AG04449 (cell line): ENCODE measurements at regions not wholly inside any gene's neighbourhood (a gene's known extent, or its start where the extent isn't known, plus 50 kb on each side); places are given as distances from the start of the nearest gene placed in this dataset.

Source experiments
- CTCF ChIA-PET: fragments of 350-600 bp; formaldehyde crosslinking; extraction: SDS; loops from one replicate; lab custom pipeline; 2021; ENCODE audit warnings: antibody characterized with exemption; lab: Yijun Ruan, JAX
- POLR2A ChIA-PET: fragments of 400-600, 350-600 bp; formaldehyde crosslinking; extraction: SDS; loops from one replicate; lab custom pipeline; 2020; ENCODE audit warnings: antibody characterized with exemption, inconsistent platforms; lab: Yijun Ruan, JAX
- DNase-seq: peaks from one replicate; pipeline ENCODE4 v3.0.0-alpha.2; 2010; ENCODE audit warnings: low read depth, low spot score
- H3K4me3 ChIP-seq: 2 replicates; pipeline ENCODE4 v1.5.1; 2011; ENCODE audit warnings: low read depth, mild to moderate bottlenecking, control low read depth, low read length
- CTCF ChIP-seq: IDR thresholded peaks from one replicate; pipeline ENCODE4 v1.5.1; 2011; ENCODE audit warnings: mild to moderate bottlenecking, moderate library complexity, low read length, control low read depth, inconsistent platforms; ENCODE audit not compliant: insufficient read depth; ENCODE audit errors: missing control alignments

- no peak for TF ChIP-seq CTCF
- no peak for DNase-seq
- no peak overlapping the region for H3K4me3 ChIP-seq
- CTCF ChIA-PET = no interaction called here
- POLR2A ChIA-PET = no interaction called here
These were observed 152.1 kb downstream of the SNX10 start for GRCh38 chr7:26443751-26444150.

DNA sequence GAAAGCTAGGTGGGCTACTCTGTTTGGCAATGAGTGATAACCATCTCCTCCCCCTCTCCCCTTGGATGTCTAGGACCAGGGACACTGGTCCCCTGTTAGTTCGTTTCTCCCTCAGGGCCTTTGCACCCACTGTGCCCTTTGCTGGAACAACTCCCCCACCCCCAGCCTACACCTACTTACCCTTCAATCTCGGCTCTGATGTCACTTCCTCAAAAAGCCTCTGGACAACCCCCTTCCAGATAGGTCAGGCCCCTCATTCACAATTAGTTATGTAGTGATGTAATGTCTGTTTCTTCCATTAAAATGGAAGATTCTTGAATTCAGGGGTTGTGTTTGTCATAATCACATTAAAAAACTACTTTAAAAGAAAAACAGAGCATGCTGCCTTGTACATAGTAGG lies 152.9 kb downstream of the SNX10 start:
- no peak for DNase-seq
- no peak for TF ChIP-seq CTCF
- ChIA-PET POLR2A (no interaction called here), CTCF (no interaction called here)
- H3K4me3 ChIP-seq = no peak overlapping the region

DNA sequence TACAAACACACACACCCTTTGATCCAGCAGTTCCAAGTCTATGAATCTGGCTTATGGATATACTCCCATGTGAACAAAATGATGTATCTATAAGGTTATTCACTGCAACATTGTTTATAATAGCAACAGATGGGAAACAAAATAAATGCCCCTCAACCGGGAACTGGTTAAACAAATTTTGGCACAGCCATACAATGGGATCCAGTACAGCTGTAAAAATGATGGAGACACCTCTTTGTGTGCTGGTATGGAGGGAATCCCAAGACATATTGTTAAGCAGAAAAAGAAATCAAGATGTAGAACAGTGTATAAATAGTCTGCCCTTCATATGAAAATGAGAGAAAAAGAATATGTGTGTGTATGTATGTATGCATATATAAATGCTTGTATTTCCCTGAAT lies 155.5 kb downstream of the SNX10 start:
- POLR2A ChIA-PET = no interaction called here
- CTCF ChIA-PET = no interaction called here
- no peak for TF ChIP-seq CTCF
- H3K4me3 ChIP-seq = no peak overlapping the region
- no peak for DNase-seq

GRCh38 chr7:26449175-26450165 lies 157.8 kb downstream of the SNX10 start:
- no peak for DNase-seq
- H3K4me3 ChIP-seq = no peak overlapping the region
- TF ChIP-seq CTCF = no peak
- ChIA-PET POLR2A (no interaction called here), CTCF (no interaction called here)

DNA sequence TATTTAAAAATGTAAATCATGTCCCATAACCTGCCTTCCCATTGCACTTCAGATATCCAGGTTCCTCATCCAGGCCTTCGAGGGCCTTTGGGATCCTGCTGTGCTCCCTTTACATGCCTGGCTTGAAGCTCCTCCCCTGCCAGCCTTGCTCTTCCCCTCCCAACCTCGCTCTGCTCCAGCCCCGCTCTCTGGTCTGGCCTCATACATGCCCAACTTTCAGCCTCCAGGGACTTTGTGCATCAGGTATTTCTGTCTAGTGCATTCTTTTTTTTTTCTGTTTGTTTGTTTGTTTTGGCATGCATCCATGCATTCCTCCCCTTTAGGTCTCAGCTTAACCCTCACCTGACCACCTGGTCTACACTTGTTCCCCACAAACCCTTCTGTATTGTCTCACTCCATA lies 160.3 kb downstream of the SNX10 start:
- no peak overlapping the region for H3K4me3 ChIP-seq
- no peak for TF ChIP-seq CTCF
- DNase-seq = no peak
- POLR2A ChIA-PET = no interaction called here
- CTCF ChIA-PET = no interaction called here

DNA sequence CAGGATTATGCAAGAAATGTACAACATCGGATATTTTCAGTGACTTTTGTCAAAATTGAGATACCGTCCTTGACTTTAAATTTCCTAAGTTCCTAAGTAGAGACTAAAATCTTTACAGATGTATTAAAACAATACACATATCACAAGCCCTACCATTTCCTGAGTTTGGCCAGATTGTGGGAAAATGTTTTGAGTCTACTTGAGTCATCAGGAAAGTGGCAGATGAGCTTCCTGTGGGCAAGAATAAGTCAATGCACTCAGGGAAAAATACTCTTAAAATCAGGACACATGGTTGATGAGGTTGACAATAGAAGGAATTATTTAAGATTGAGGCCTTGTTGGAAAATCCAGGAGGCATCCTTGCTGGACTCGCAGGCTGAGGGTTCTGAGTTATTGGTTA lies 162.5 kb downstream of the SNX10 start:
- no peak overlapping the region for H3K4me3 ChIP-seq
- CTCF ChIA-PET = no interaction called here
- DNase-seq = no peak
- POLR2A ChIA-PET = interaction anchor here (0.6 kb wide), 1 partner anchor 242 kb away, joined by 3 read pairs; no protein-coding TSS in a partner anchor
- no peak for TF ChIP-seq CTCF
